ENCODE measurements at regions not wholly inside any gene's neighbourhood (a gene's known extent, or its start where the extent isn't known, plus 50 kb on each side); places are given as distances from the start of the nearest gene placed in this dataset.

GRCh38 chr4:107492566-107492965 is 227.5 kb downstream of the PAPSS1 start:
- H2AFZ ChIP-seq (replicated peaks; ENCODE audit: low read length, poor library complexity) = no peak overlapping the region
- no peak overlapping the region for H2BK120ac ChIP-seq (ENCODE audit: low read depth, low read length)
- no peaks in the 10 kb centered on the region for H3K27me3 ChIP-seq (ENCODE audit: control insufficient read depth, insufficient read depth, low read length)
- H3K23ac ChIP-seq (ENCODE audit: low read depth, low read length) = no peak overlapping the region
- no peaks in the 10 kb centered on the region for H3K79me1 ChIP-seq (ENCODE audit: low read depth in 1 of 2, low read length in 2 of 2)
- WGBS, 2 experiments (ENCODE audit: extremely low coverage in 2 of 2, insufficient read length in 1 of 2) = no CpG with 5 or more reads among the region's 5 CpGs
- H3K4me2 ChIP-seq (ENCODE audit: low read depth, low read length) = no peak overlapping the region
- TF ChIP-seq CHD1 (IDR thresholded peaks at IDR 0.05; ENCODE audit: low read depth, low read length) (no peak), RCOR1 (IDR thresholded peaks at IDR 0.05; ENCODE audit: insufficient replicate concordance, low read length) (no peak), NFE2L2 (IDR thresholded peaks at IDR 0.05; ENCODE audit: low read depth, low read length) (no peak), CEBPB (IDR thresholded peaks at IDR 0.05; ENCODE audit: low read depth, low read length) (no peak)
- H2BK20ac ChIP-seq (ENCODE audit: low read depth, low read length) = no peak overlapping the region
- H2AK5ac ChIP-seq (ENCODE audit: low read depth, low read length) = no peak overlapping the region
- no peak overlapping the region for H2AK9ac ChIP-seq (replicated peaks; ENCODE audit: low read depth, low read length, poor library complexity)
- H4K20me1 ChIP-seq (ENCODE audit: insufficient read depth, low read length) = no peaks in the 10 kb centered on the region
- H3K14ac ChIP-seq (replicated peaks; ENCODE audit: low read depth, low read length) = no peak overlapping the region
- BruUV-seq (replicated peaks) = no TSS peak
- no peak overlapping the region for H3K4ac ChIP-seq (ENCODE audit: low read depth, low read length)
- no peak overlapping the region for H4K5ac ChIP-seq (ENCODE audit: low read depth, low read length)
- no peak overlapping the region for H3K27ac ChIP-seq (ENCODE audit: insufficient read depth, low read length)
- no peak overlapping the region for H3K9ac ChIP-seq (ENCODE audit: low read depth, low read length)
- DNase-seq (no peak), ATAC-seq (ENCODE audit: low read depth) (no peak)
- no peak overlapping the region for H2BK5ac ChIP-seq (ENCODE audit: low read depth, low read length, poor library complexity, severe bottlenecking)
- no peak overlapping the region for H3K56ac ChIP-seq (ENCODE audit: extremely low read depth, insufficient read depth, low read length)
- H3K4me3 ChIP-seq (ENCODE audit: insufficient read depth, low read depth, low read length) = no peak overlapping the region
- no peaks in the 10 kb centered on the region for H3K9me1 ChIP-seq (ENCODE audit: insufficient read depth, low read length)
- no peak overlapping the region for H4K8ac ChIP-seq (ENCODE audit: low read depth in 2 of 2, low read length in 2 of 2)
- in situ Hi-C loops (cut with MboI; ENCODE audit: low sequenced_read_pairs) = no loop called here
- H2BK15ac ChIP-seq (ENCODE audit: low read depth, low read length) = no peak overlapping the region
- H3K4me1 ChIP-seq (ENCODE audit: control insufficient read depth, insufficient read depth, low read length) = no peaks in the 10 kb centered on the region
- H4K91ac ChIP-seq (ENCODE audit: insufficient read depth, low read depth, low read length) = no peak overlapping the region
- ChIA-PET POLR2A (ENCODE audit: unreplicated experiment) (no interaction called here), CTCF (no interaction called here)
- dilution Hi-C loops (cut with HindIII; ENCODE audit: low sequenced_read_pairs, unreplicated experiment) = no loop called here
- H3K36me3 ChIP-seq (ENCODE audit: control insufficient read depth, insufficient read depth, low read length) = no peaks in the 10 kb centered on the region
- intact Hi-C loops (cut with micrococcal nuclease) = no loop called here
- no peaks in the 10 kb centered on the region for H3K9me3 ChIP-seq (ENCODE audit: control insufficient read depth, insufficient read depth, low read length)
- no peak overlapping the region for H3K18ac ChIP-seq (ENCODE audit: low read depth, low read length)
